Lung (tissue), 11 donors: ENCODE measurements at regions not wholly inside any gene's neighbourhood (a gene's known extent, or its start where the extent isn't known, plus 50 kb on each side); places are given as distances from the start of the nearest gene placed in this dataset.

ENCODE experiments used
- ATAC-seq: fragments of 200-7000 bp; cut with Tn5 transposase; one replicate; pipeline ENCODE4 v1.9.1; 2020; ENCODE audit warnings: moderate number of reproducible peaks; ENCODE audit not compliant: insufficient read depth, low FRiP score
- DNase-seq, 3 donors: peaks; one replicate each; pipeline ENCODE4 v3.0.0-alpha.2; 2013 to 2017
- H3K27ac ChIP-seq, 2 donors: one replicate each; pipeline ENCODE4 v1.5.1; 2013; ENCODE audit warnings: mild to moderate bottlenecking in 2 of 2, moderate library complexity in 2 of 2, control low read depth in 1 of 2, inconsistent platforms in 1 of 2, low read depth in 1 of 2, low read length in 1 of 2
- H3K27me3 ChIP-seq, 3 donors: one replicate each; pipeline ENCODE4 v1.5.1; 2013; ENCODE audit warnings: low read length in 2 of 3; ENCODE audit not compliant: control insufficient read depth in 3 of 3, insufficient read depth in 3 of 3
- H3K36me3 ChIP-seq, 4 donors: one replicate each; pipeline ENCODE4 v1.5.1; 2013; ENCODE audit warnings: low read length in 4 of 4, mild to moderate bottlenecking in 1 of 4, moderate library complexity in 1 of 4; ENCODE audit not compliant: control insufficient read depth in 4 of 4, insufficient read depth in 4 of 4
- H3K4me1 ChIP-seq, 5 donors: one replicate each; pipeline ENCODE4 v1.5.1; 2013; ENCODE audit warnings: low read length in 5 of 5, mild to moderate bottlenecking in 2 of 5, moderate library complexity in 1 of 5; ENCODE audit not compliant: control insufficient read depth in 5 of 5, insufficient read depth in 5 of 5
- H3K4me3 ChIP-seq: one replicate; pipeline ENCODE4 v1.5.1; 2013; ENCODE audit warnings: mild to moderate bottlenecking, control low read depth, moderate library complexity
- H3K9ac ChIP-seq, 2 donors: one replicate each; pipeline ENCODE4 v1.5.1; 2013; ENCODE audit warnings: low read length in 2 of 2, control low read depth in 1 of 2; ENCODE audit not compliant: insufficient read depth in 1 of 2
- H3K9me3 ChIP-seq, 4 donors: one replicate each; pipeline ENCODE4 v1.5.1; 2013; ENCODE audit warnings: low read length in 3 of 4, mild to moderate bottlenecking in 1 of 4, moderate library complexity in 1 of 4; ENCODE audit not compliant: control insufficient read depth in 4 of 4, insufficient read depth in 3 of 4
- WGBS, 2 donors: extraction: QIAGEN DNeasy Blood & Tissue Kit; methylation state at CpG; one replicate each; pipeline ENCODE4 v1.1.7; 2013; 5-methylcytosine and 5-hydroxymethylcytosine counted together
- TF ChIP-seq, protein P1 (sequence below): IDR thresholded peaks from 2 replicates; pipeline ENCODE4 v1.5.1; 2012; ENCODE audit warnings: mild to moderate bottlenecking; ENCODE audit errors: control extremely low read depth, extremely low read depth
- donor health status: control.
- donor health status: control.
- donor health status: Bipolar disorder and iron deficiency.
- donor health status: healthy.
- donor health status: DM: yes; HTN: yes; CAD: no.

DNA sequence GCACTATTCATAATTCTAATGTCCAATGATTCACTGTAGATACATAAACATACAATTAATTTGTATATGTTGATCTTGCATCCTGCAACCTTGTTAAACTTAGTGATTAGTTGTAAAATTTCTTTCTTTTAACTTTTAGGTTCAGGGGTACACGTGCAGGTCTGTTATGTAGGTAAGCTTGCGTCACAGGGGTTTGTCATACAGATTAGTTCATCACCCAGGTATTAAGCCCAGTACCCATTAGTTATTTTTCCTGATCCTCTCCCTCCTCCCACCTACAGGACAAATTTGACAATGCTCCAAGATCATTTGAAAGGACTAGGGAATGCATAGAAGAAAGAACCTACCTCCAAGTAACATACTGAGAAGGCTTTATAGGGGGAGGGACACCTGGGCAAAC, 290.1 kb downstream of the SRBD1 start:
- H3K36me3 ChIP-seq: no peaks in the 10 kb centered on the region
- H3K9me3 ChIP-seq: peaks cover 0 to 9% (median under 1%) of the 10 kb centered on the region in 4 donors
- no peak for DNase-seq
- TF ChIP-seq, protein P1, sequence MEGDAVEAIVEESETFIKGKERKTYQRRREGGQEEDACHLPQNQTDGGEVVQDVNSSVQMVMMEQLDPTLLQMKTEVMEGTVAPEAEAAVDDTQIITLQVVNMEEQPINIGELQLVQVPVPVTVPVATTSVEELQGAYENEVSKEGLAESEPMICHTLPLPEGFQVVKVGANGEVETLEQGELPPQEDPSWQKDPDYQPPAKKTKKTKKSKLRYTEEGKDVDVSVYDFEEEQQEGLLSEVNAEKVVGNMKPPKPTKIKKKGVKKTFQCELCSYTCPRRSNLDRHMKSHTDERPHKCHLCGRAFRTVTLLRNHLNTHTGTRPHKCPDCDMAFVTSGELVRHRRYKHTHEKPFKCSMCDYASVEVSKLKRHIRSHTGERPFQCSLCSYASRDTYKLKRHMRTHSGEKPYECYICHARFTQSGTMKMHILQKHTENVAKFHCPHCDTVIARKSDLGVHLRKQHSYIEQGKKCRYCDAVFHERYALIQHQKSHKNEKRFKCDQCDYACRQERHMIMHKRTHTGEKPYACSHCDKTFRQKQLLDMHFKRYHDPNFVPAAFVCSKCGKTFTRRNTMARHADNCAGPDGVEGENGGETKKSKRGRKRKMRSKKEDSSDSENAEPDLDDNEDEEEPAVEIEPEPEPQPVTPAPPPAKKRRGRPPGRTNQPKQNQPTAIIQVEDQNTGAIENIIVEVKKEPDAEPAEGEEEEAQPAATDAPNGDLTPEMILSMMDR: no peak
- H3K4me1 ChIP-seq: peaks cover 0 to 4% (median 0%) of the 10 kb centered on the region in 5 donors
- WGBS, 2 donors: 88 to 92% methylated on average over 2 of the region's 2 CpGs
- H3K9ac ChIP-seq: no peak overlapping the region
- no peak for ATAC-seq
- H3K4me3 ChIP-seq: no peak overlapping the region
- peaks cover 0 to 4% (median 0%) of the 10 kb centered on the region in 3 donors for H3K27me3 ChIP-seq
- H3K27ac ChIP-seq: no peak overlapping the region

DNA sequence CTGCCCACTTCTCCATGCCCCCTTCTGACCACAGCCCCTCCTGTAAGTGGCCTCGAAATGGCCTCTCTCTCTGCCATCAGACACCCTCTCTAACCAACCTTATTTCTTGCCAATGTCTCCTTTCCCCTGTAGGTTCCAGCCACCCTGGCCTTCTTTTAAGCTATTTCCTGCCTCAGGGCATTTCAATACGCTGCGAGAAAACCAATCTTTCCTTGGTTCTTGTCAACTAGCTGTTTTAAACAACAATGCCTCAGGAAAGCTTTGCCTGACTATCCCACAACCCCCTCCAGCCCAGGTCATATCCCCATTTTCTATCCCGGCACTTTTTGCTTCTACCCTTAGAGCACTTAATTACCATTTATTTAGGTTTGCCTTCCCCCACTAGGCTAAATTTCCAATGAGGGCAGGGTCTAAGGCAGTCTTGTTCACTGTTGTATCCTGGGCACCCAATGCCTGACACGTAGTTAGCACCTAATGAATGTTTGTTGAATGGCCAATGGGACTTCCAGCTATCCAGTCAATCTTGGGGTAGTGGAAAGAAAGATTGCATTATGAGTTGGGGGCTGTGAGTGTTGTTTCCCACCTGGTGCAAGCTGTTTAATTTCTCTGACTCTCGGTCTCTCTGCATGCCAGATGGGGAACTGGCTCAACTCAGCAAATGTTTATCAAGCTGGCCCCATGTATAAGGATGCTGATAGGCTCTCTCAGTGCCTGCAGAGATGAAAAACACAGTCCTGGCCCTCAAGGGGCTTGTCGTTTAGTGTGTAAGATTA, 291.2 kb downstream of the SRBD1 start:
- Histone ChIP-seq H3K4me3 (no peak overlapping the region), H3K9me3 (peaks cover 0 to 12% (median under 1%) of the 10 kb centered on the region in 4 donors), H3K9ac (no peak overlapping the region), H3K4me1 (peaks cover 0 to 11% (median 0%) of the 10 kb centered on the region in 5 donors), H3K36me3 (no peaks in the 10 kb centered on the region), H3K27me3 (peaks cover 0 to 4% (median 0%) of the 10 kb centered on the region in 3 donors), H3K27ac (no peak overlapping the region)
- ATAC-seq: no peak
- 80 to 81% methylated on average over 7 of the region's 7 CpGs for WGBS, 2 donors
- DNase-seq: peak; percentile 29 to 65 (median 64)
- TF ChIP-seq, protein P1: no peak

DNA sequence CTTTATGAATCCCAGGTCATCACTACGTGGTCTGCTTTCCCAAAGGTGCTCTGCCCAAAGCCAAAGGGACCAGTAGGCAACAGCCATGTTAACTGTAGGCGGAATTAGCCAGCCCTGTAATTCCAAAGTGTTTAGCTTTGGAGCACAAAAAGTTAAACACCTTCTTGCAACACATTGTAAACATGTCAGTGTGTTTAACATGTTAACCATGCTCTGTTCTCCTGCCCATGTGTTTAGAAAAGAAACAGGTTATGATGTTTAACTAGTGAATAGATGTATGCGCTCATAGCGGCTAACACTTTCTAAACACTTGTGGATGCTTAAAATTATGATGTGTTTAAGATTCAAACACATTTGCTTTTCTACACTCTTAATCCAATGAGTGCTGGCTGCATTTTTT, 292.4 kb downstream of the SRBD1 start:
- 64 to 90% methylated on average over 4 of the region's 4 CpGs for WGBS, 2 donors
- Histone ChIP-seq H3K4me3 (no peak overlapping the region), H3K27ac (no peak overlapping the region), H3K9ac (no peak overlapping the region), H3K27me3 (peaks cover 0 to 7% (median 0%) of the 10 kb centered on the region in 3 donors), H3K4me1 (peaks cover 0 to 11% (median 0%) of the 10 kb centered on the region in 5 donors), H3K36me3 (no peaks in the 10 kb centered on the region), H3K9me3 (peaks cover 0 to 14% (median under 1%) of the 10 kb centered on the region in 4 donors)
- DNase-seq: peak in 2 of 3 donors; percentile 41 to 53
- no peak for ATAC-seq
- TF ChIP-seq, protein P1: no peak
